Neural progenitor cell (in vitro differentiated cells): ENCODE measurements at regions not wholly inside any gene's neighbourhood (a gene's known extent, or its start where the extent isn't known, plus 50 kb on each side); places are given as distances from the start of the nearest gene placed in this dataset.

ENCODE experiments used
- DNase-seq: peaks from one replicate; pipeline ENCODE4 v3.0.0-alpha.2; 2016; ENCODE audit warnings: low spot score
- H2AFZ ChIP-seq: fragments of 200-600 bp; sonication (generic); replicated peaks from 2 replicates; pipeline ENCODE4 v1.6.1; 2016; ENCODE audit warnings: antibody characterized with exemption
- H3F3A ChIP-seq: fragments of 200-600 bp; sonication (generic); 2 replicates; pipeline ENCODE4 v1.6.1; 2016; ENCODE audit warnings: antibody characterized with exemption, low read depth
- H3K27ac ChIP-seq: fragments of 200-600 bp; sonication (generic); 2 replicates; pipeline ENCODE4 v1.5.1; 2016; ENCODE audit warnings: mild to moderate bottlenecking
- H3K27me3 ChIP-seq: fragments of 200-600 bp; sonication (generic); 2 replicates; pipeline ENCODE4 v1.6.1; 2016; ENCODE audit warnings: mild to moderate bottlenecking, moderate library complexity
- H3K36me3 ChIP-seq: fragments of 200-600 bp; sonication (generic); 2 replicates; pipeline ENCODE4 v1.5.1; 2016
- H3K4me1 ChIP-seq: fragments of 200-600 bp; sonication (generic); 2 replicates; pipeline ENCODE4 v1.6.1; 2016; ENCODE audit warnings: mixed run types
- H3K4me2 ChIP-seq: fragments of 200-600 bp; sonication (generic); 2 replicates; pipeline ENCODE4 v1.6.1; 2016
- H3K4me3 ChIP-seq: fragments of 200-600 bp; sonication (generic); 2 replicates; pipeline ENCODE4 v1.5.1; 2016
- H3K79me2 ChIP-seq: fragments of 200-600 bp; sonication (generic); 2 replicates; pipeline ENCODE4 v1.6.1; 2016; ENCODE audit warnings: low read depth
- H3K9ac ChIP-seq: fragments of 200-600 bp; sonication (generic); 2 replicates; pipeline ENCODE4 v1.6.1; 2016
- H3K9me3 ChIP-seq: fragments of 200-600 bp; sonication (generic); 2 replicates; pipeline ENCODE4 v1.5.1; 2016; ENCODE audit warnings: low read depth
- H4K20me1 ChIP-seq: fragments of 200-600 bp; sonication (generic); 2 replicates; pipeline ENCODE4 v1.6.1; 2016; ENCODE audit warnings: low read depth
- H3K27ac Mint-ChIP-seq: 3 replicates; pipeline ENCODE4 v1.8.0; 2021; ENCODE audit warnings: mixed read lengths
- H3K27me3 Mint-ChIP-seq: 2 replicates; pipeline ENCODE4 v1.8.0; 2022; ENCODE audit warnings: low read depth, mild to moderate bottlenecking, inconsistent platforms, moderate library complexity, mixed read lengths; ENCODE audit not compliant: insufficient read depth
- H3K36me3 Mint-ChIP-seq: 3 replicates; pipeline ENCODE4 v1.8.0; 2021; ENCODE audit warnings: mixed read lengths
- H3K4me1 Mint-ChIP-seq: 3 replicates; pipeline ENCODE4 v1.8.0; 2021; ENCODE audit warnings: mixed read lengths
- H3K4me3 Mint-ChIP-seq: 3 replicates; pipeline ENCODE4 v1.8.0; 2021; ENCODE audit warnings: mild to moderate bottlenecking, moderate library complexity, mixed read lengths
- H3K9me3 Mint-ChIP-seq: 3 replicates; pipeline ENCODE4 v1.8.0; 2020; ENCODE audit warnings: mixed read lengths
- CTCF ChIP-seq: fragments of 200-600 bp; sonication (generic); IDR thresholded peaks from 2 replicates; pipeline ENCODE4 v1.5.1; 2017; ENCODE audit warnings: antibody characterized with exemption, mild to moderate bottlenecking
- EZH2 ChIP-seq: fragments of 200-600 bp; sonication (generic); IDR thresholded peaks from 2 replicates; pipeline ENCODE4 v1.6.1; 2017; ENCODE audit warnings: antibody characterized with exemption, mild to moderate bottlenecking, moderate library complexity
- EZH2phosphoT487 ChIP-seq: fragments of 200-600 bp; sonication (generic); IDR thresholded peaks from 2 replicates; pipeline ENCODE4 v1.6.1; 2017; ENCODE audit warnings: antibody characterized with exemption

GRCh38 chr4:38454284-38454683 is 209.7 kb upstream of the KLF3 start:
- H3K9ac ChIP-seq, result no peak overlapping the region
- H4K20me1 ChIP-seq, result no peaks in the 10 kb centered on the region
- no peak overlapping the region for H3K4me2 ChIP-seq
- H3K4me3 Mint-ChIP-seq, result no peak overlapping the region
- H3F3A ChIP-seq, result no peaks in the 10 kb centered on the region
- DNase-seq, result no peak
- H3K36me3 Mint-ChIP-seq, result peaks cover 3% of the 10 kb centered on the region
- H3K9me3 ChIP-seq, result no peaks in the 10 kb centered on the region
- TF ChIP-seq EZH2 (no peak), CTCF (no peak), EZH2phosphoT487 (no peak)
- H3K27me3 ChIP-seq, result no peaks in the 10 kb centered on the region
- H3K27me3 Mint-ChIP-seq, result no peaks in the 10 kb centered on the region
- H3K4me3 ChIP-seq, result no peak overlapping the region
- H3K9me3 Mint-ChIP-seq, result peaks cover 3% of the 10 kb centered on the region
- no peaks in the 10 kb centered on the region for H3K79me2 ChIP-seq
- no peak overlapping the region for H2AFZ ChIP-seq
- H3K4me1 Mint-ChIP-seq, result peaks cover 4% of the 10 kb centered on the region
- no peak overlapping the region for H3K27ac ChIP-seq
- no peaks in the 10 kb centered on the region for H3K36me3 ChIP-seq
- no peak overlapping the region for H3K27ac Mint-ChIP-seq
- H3K4me1 ChIP-seq, result peaks cover 11% of the 10 kb centered on the region

GRCh38 chr4:38455092-38455862 is 208.7 kb upstream of the KLF3 start:
- no peaks in the 10 kb centered on the region for H3K9me3 ChIP-seq
- Mint-ChIP-seq H3K36me3 (no peaks in the 10 kb centered on the region), H3K27me3 (no peaks in the 10 kb centered on the region), H3K27ac (no peak overlapping the region), H3K4me3 (no peak overlapping the region), H3K9me3 (no peaks in the 10 kb centered on the region), H3K4me1 (peaks cover 4% of the 10 kb centered on the region)
- no peak overlapping the region for H3K4me3 ChIP-seq
- no peaks in the 10 kb centered on the region for H3K79me2 ChIP-seq
- H2AFZ ChIP-seq, result no peak overlapping the region
- no peaks in the 10 kb centered on the region for H3F3A ChIP-seq
- TF ChIP-seq EZH2phosphoT487 (no peak), EZH2 (no peak), CTCF (no peak)
- peaks cover 11% of the 10 kb centered on the region for H3K4me1 ChIP-seq
- H3K36me3 ChIP-seq, result no peaks in the 10 kb centered on the region
- no peaks in the 10 kb centered on the region for H4K20me1 ChIP-seq
- H3K27ac ChIP-seq, result no peak overlapping the region
- no peak overlapping the region for H3K4me2 ChIP-seq
- H3K9ac ChIP-seq, result no peak overlapping the region
- no peaks in the 10 kb centered on the region for H3K27me3 ChIP-seq
- no peak for DNase-seq

GRCh38 chr4:38456096-38456495 is 207.9 kb upstream of the KLF3 start:
- H3K4me2 ChIP-seq, result no peak overlapping the region
- no peaks in the 10 kb centered on the region for H3K9me3 Mint-ChIP-seq
- H3K9ac ChIP-seq, result no peak overlapping the region
- DNase-seq, result no peak
- no peaks in the 10 kb centered on the region for H3K27me3 ChIP-seq
- no peaks in the 10 kb centered on the region for H4K20me1 ChIP-seq
- no peak overlapping the region for H3K27ac ChIP-seq
- H3K4me3 Mint-ChIP-seq, result no peak overlapping the region
- TF ChIP-seq EZH2, result no peak
- no peak for TF ChIP-seq CTCF
- TF ChIP-seq EZH2phosphoT487, result no peak
- peaks cover 11% of the 10 kb centered on the region for H3K4me1 ChIP-seq
- H3K36me3 Mint-ChIP-seq, result no peaks in the 10 kb centered on the region
- no peak overlapping the region for H3K4me3 ChIP-seq
- H3K27ac Mint-ChIP-seq, result no peak overlapping the region
- peaks cover 4% of the 10 kb centered on the region for H3K4me1 Mint-ChIP-seq
- H3K9me3 ChIP-seq, result no peaks in the 10 kb centered on the region
- H3K79me2 ChIP-seq, result no peaks in the 10 kb centered on the region
- no peak overlapping the region for H2AFZ ChIP-seq
- H3K36me3 ChIP-seq, result no peaks in the 10 kb centered on the region
- H3F3A ChIP-seq, result no peaks in the 10 kb centered on the region
- peaks cover 4% of the 10 kb centered on the region for H3K27me3 Mint-ChIP-seq
